Left ventricle myocardium inferior (tissue), 1 donor: ENCODE measurements at regions not wholly inside any gene's neighbourhood (a gene's known extent, or its start where the extent isn't known, plus 50 kb on each side); places are given as distances from the start of the nearest gene placed in this dataset.

ENCODE experiments used
- DNase-seq: peaks from one replicate; pipeline ENCODE4 v3.0.0-alpha.2; 2020
- H3K27ac ChIP-seq: fragments of 200-600 bp; replicated peaks from 2 replicates; pipeline ENCODE4 v1.8.0; 2021
- H3K27me3 ChIP-seq: fragments of 200-600 bp; 2 replicates; pipeline ENCODE4 v1.8.0; 2021; ENCODE audit warnings: low read depth
- H3K36me3 ChIP-seq: fragments of 200-600 bp; 2 replicates; pipeline ENCODE4 v1.8.0; 2021
- H3K4me1 ChIP-seq: fragments of 200-600 bp; 2 replicates; pipeline ENCODE4 v1.8.0; 2021
- H3K4me3 ChIP-seq: fragments of 200-600 bp; 2 replicates; pipeline ENCODE4 v1.8.0; 2021; ENCODE audit warnings: mild to moderate bottlenecking, moderate library complexity
- H3K9me3 ChIP-seq: fragments of 200-600 bp; replicated peaks from 2 replicates; pipeline ENCODE4 v1.8.0; 2021
- CTCF ChIP-seq: fragments of 200-600 bp; IDR thresholded peaks from 2 replicates; pipeline ENCODE4 v1.8.0; 2021; ENCODE audit warnings: antibody characterized with exemption, mild to moderate bottlenecking, borderline replicate concordance
- intact Hi-C: fragments of 100-400 bp; cut with micrococcal nuclease; formaldehyde crosslinking; loops from one replicate; pipeline ENCODE4 v1.11.0; 2022
- donor health status: DM: no; HTN: yes; CAD: no; lungs with severe emphysema.

DNA sequence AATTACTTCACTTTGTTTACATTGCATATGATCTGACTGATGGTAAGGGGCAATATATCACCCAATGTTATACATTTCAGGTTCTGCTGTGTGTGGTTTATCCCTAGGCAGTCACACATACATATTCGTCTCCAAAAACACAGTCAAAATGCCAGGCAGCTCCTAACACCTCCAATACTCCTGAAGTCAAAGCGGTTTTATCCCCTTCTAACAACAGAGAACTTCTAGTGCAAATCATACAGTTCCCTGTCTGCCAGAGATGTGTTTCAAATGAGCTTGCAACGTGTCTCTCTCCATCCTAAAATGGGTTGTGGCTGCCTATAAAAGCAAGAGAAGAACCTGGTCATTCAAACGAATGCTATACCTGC is 328.9 kb downstream of the ELAVL2 start:
- no peaks in the 10 kb centered on the region for H3K36me3 ChIP-seq
- H3K4me3 ChIP-seq: no peak overlapping the region
- intact Hi-C loops: loop anchor here (10.0 kb wide), 1 partner anchor 372 kb away; no protein-coding TSS in a partner anchor
- DNase-seq: no peak
- no peaks in the 10 kb centered on the region for H3K9me3 ChIP-seq
- peaks cover 3% of the 10 kb centered on the region for H3K4me1 ChIP-seq
- H3K27ac ChIP-seq: no peak overlapping the region
- H3K27me3 ChIP-seq: no peaks in the 10 kb centered on the region
- no peak for TF ChIP-seq CTCF

DNA sequence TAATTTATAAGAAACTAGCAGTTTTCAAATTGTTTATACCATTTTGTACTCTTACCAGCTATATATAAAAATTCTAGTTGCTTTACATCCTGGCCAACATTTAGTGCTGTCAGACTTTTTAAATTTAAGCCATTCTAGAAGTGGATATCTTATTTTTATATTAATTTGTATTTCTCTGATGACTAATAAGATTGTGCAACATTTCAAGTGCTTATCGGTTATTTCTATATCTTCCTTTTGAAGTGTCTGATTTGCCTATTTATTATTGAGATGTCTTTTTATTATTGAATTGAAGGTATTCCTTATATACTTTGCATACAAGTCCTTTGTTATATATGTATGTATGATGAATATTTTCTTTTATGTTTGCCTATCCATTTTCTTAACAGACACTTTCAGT is 324.0 kb downstream of the ELAVL2 start:
- DNase-seq: no peak
- no peak for TF ChIP-seq CTCF

DNA sequence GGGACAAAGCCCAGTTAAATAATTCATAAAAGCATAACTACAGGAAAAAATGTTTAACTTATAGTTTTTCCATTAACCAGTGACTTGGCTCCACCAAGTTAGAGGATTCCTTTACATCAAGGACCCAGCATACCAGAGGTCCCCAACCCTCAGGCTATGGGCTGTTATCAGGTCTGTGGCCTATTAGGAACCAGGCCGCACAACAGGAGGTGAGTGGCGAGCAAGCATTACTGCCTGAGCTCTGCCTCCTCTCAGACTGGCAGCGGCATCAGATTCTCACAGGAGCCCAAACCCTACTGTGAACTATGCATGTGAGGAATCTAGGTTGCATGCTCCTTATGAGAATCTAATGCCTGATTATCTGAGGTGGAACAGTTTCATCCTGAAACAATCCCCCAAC is 303.1 kb downstream of the ELAVL2 start:
- no peaks in the 10 kb centered on the region for H3K36me3 ChIP-seq
- TF ChIP-seq CTCF: no peak
- H3K9me3 ChIP-seq: peaks cover 21% of the 10 kb centered on the region
- H3K4me1 ChIP-seq: no peaks in the 10 kb centered on the region
- no peak overlapping the region for H3K27ac ChIP-seq
- H3K4me3 ChIP-seq: no peak overlapping the region
- intact Hi-C loops: no loop called here
- DNase-seq: no peak
- H3K27me3 ChIP-seq: peaks cover 5% of the 10 kb centered on the region

More for the DNA sequence above, 324.0 kb downstream of the ELAVL2 start:
- no peaks in the 10 kb centered on the region for H3K4me1 ChIP-seq
- H3K27ac ChIP-seq: no peak overlapping the region
- H3K27me3 ChIP-seq: no peaks in the 10 kb centered on the region
- no peaks in the 10 kb centered on the region for H3K9me3 ChIP-seq
- no peak overlapping the region for H3K4me3 ChIP-seq
- no peaks in the 10 kb centered on the region for H3K36me3 ChIP-seq
- intact Hi-C loops: no loop called here

- Histone ChIP-seq H3K9me3 (peaks cover 19% of the 10 kb centered on the region), H3K27me3 (peaks cover 5% of the 10 kb centered on the region), H3K27ac (no peak overlapping the region), H3K4me1 (no peaks in the 10 kb centered on the region), H3K4me3 (no peak overlapping the region), H3K36me3 (no peaks in the 10 kb centered on the region)
- intact Hi-C loops: no loop called here
- DNase-seq: no peak
- no peak for TF ChIP-seq CTCF
These were observed 301.4 kb downstream of the ELAVL2 start for GRCh38 chr9:23524607-23525155.

GRCh38 chr9:23526806-23527205 is 299.2 kb downstream of the ELAVL2 start:
- H3K9me3 ChIP-seq: peaks cover 16% of the 10 kb centered on the region

More at GRCh38 chr9:23526806-23527205, 299.2 kb downstream of the ELAVL2 start:
- Histone ChIP-seq H3K36me3 (no peaks in the 10 kb centered on the region), H3K4me1 (no peaks in the 10 kb centered on the region), H3K27ac (no peak overlapping the region), H3K27me3 (peaks cover 9% of the 10 kb centered on the region), H3K4me3 (no peak overlapping the region)
- no peak for TF ChIP-seq CTCF
- DNase-seq: no peak
- intact Hi-C loops: no loop called here
